C1 segment of cervical spinal cord (tissue), 14 donors: ENCODE measurements at regions not wholly inside any gene's neighbourhood (a gene's known extent, or its start where the extent isn't known, plus 50 kb on each side); places are given as distances from the start of the nearest gene placed in this dataset.
"Not testable (repeated sequence)": the region's sequence is repeated elsewhere in the genome, so short reads cannot be mapped to it uniquely, and the experiment has no call there.

ENCODE experiments used
- DNase-seq, 14 donors: peaks; one replicate each; lab custom pipeline; 2025; lab: John Stamatoyannopoulos, UW

GRCh38 chr1:245031041-245031440, 123.7 kb upstream of the KIF26B start:
- DNase-seq, result no peak

GRCh38 chr1:245026247-245026646, 128.5 kb upstream of the KIF26B start:
- DNase-seq, result no peak

GRCh38 chr1:245025525-245025924, 129.3 kb upstream of the KIF26B start:
- DNase-seq, result no peak

GRCh38 chr1:245023222-245023621, 131.6 kb upstream of the KIF26B start:
- no peak for DNase-seq

- DNase-seq, result no peak
Measured at GRCh38 chr1:245019910-245020486, 134.8 kb upstream of the KIF26B start.

- DNase-seq, result no peak
Measured at GRCh38 chr1:245016700-245017099, 138.1 kb upstream of the KIF26B start.

DNA sequence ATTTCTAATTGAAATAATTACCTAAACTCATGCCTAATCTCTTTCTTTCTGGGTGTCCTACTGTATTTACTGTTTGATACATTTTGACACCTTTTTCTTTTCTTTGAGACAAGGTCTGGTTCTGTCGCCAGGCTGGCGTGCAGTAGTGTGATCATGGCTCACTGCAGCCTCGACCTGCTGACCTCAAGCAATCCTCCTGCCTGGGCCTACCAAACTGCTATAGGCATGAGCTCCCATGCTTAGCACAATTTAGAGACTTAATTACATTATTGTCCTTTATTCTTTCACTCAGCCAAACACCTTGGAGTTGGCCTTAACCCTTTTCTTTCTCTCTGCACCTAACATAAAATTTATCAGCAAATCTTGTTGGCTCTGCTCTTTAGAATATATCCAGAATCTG, 139.8 kb upstream of the KIF26B start:
- no peak for DNase-seq

DNA sequence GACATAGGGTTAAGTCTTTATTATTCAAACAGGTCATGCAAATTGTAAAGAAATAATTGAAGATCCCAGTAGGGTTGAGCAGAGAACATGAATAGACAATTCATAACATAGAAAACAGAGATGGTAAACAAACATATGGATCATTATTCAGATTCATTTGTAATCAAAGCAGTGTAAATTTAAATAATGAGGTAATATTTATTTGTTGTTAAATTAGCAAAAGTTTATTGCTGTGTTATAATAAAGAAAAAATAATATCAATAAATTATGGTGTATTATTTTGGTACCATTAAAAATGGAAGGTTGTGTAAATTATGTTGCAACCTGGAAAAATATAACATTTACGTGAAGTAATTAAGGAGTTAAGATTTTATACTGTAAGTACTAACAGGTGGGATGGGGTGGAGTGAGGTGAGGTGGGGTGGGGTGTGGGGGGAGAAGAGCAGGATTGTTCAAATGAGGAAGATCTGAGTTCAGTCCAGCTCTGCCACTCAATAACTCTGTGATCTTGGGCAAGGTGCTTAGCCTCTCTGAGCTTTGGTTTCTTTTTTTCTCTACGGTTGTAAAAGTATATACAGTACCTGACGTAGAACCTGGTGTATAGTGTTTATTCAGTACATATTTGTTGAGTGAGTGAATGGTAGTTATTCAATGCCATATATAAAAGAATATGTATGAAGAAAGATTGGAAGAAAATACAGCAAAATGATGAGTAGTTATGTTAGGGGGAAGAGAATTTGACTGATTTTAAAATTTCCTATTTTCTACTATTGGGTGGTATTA, 140.3 kb upstream of the KIF26B start:
- DNase-seq, result no peak

- no peak for DNase-seq
Measured at GRCh38 chr1:245010018-245010614, 144.7 kb upstream of the KIF26B start.

- no peak for DNase-seq
Measured at GRCh38 chr1:245008761-245009160, 144.4 kb upstream of the HNRNPU start.

GRCh38 chr1:245007852-245008251, 143.5 kb upstream of the HNRNPU start:
- no peak for DNase-seq

- no peak for DNase-seq
Measured at GRCh38 chr1:245003246-245003645, 138.9 kb upstream of the HNRNPU start.

DNA sequence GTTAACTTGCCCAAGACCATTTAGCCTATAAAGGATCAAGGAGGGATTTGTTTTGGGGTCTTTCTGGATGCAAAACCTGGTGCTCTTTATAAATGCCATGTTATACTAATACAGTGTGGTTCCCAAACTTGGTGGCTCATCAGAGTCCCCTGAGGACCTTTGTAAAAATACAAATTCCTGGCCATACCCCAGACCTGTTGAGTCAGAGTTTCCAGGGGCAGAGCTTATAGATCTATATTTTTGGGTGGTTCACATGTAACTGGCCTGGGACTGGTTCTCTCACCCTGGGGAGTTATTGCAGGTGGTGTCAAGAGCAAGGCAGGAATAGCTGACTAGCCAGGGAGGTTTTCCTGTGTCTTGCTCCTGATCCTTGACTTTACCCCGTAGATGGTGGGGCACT, 136.9 kb upstream of the HNRNPU start:
- DNase-seq, result no peak

- no peak for DNase-seq
Measured at GRCh38 chr1:245000872-245001188, 136.5 kb upstream of the HNRNPU start.

DNA sequence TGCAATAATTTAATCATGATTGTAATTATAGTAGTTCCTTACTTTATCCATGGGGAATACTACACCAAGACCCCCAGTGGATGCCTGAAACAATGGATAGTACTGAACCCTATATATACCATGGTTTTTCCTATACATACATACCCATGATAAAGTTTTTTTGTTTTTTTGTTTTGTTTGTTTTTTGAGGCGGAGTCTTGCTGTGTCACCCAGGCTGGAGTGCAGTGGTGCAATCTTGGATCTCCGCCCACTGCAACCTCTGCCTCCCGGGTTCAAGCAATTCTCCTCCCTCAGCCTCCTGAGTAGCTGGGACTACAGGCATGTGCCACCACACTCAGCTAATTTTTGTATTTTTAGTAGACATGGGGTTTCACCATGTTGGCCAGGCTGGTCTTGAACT, 135.3 kb upstream of the HNRNPU start:
- DNase-seq, result not testable (repeated sequence)

- no peak for DNase-seq
Measured at GRCh38 chr1:244998717-244999346, 134.5 kb upstream of the HNRNPU start.

- DNase-seq, result no peak
Measured at GRCh38 chr1:244995602-244996400, 131.5 kb upstream of the HNRNPU start.

- no peak for DNase-seq
Measured at GRCh38 chr1:244992833-244993232, 128.5 kb upstream of the HNRNPU start.

DNA sequence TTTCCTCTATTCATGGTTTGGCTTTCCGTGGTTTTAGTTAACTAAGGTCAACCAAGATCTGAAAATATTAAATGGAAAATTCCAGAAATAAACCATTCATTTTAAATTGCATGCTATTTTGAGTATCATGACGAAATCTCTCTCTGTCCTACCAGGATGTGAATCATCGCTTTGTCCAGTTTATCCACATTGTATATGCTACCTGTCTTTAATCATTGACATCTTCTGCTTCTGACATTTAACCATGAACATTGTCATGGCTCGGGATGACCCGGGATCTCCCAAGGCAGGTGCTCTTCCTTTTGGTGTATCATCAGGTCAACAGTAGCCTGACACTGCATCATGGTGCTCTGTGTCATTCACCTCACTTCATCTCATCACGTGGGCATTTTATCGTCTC, 125.5 kb upstream of the HNRNPU start:
- no peak for DNase-seq

DNA sequence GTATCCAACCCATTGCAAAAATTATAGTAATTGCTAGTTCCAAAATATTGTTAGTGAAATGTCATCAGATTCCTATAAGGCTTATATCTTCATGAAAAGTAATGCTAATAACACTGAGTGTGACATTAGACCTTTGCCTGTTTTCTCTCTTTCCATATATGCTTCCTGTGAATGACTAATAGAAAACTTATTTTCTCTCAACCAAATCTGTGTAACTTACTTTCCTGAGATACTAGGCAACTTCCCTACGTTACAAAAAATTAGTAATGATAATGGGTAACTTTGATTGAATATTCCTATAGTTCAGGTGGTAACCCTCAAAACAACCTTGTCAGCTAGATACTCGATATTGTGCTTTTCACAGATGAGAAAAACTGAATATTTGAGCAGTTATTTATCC, 124.2 kb upstream of the HNRNPU start:
- DNase-seq, result no peak

DNA sequence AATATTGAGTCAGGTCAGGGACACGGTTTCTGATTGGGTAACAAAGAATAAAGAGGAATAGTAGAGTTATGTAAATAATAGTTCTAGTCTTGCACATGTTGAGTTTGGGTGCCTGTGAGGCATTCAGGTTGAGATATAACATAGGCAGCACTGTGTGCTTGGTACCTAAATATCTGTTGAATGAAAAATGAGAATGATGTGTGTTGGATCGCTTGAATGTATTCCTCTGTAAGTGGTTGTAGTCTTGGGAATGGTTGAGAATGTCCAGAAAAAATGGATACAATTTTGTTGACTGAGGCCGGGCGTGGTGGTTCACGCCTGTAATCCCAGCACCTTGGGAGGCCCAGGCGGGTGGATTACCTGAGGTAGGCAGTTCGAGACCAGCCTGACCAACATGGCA, 116.3 kb upstream of the HNRNPU start:
- DNase-seq, result no peak

DNA sequence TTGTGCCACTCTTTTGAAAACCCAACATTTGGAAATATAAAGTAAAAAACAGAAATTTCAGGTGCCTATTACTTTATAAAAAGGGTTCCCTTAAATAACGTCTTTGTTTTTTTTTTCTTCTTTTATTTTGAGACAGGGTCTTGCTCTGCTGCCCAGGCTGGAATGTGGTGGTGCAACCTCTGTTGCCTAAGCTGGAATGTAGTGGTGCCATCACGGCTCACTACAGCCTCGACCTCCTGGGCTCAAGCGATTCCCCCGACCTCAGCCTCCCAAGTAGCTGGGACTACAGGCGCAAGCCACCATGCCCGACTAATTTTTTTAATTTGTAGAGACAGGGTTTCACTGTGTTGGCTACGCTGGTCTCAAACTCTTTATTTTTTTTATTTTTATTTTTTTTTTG, 110.2 kb upstream of the HNRNPU start:
- DNase-seq, result no peak
